HUES48 (cell line): ENCODE measurements at regions not wholly inside any gene's neighbourhood (a gene's known extent, or its start where the extent isn't known, plus 50 kb on each side); places are given as distances from the start of the nearest gene placed in this dataset.
"Not testable (repeated sequence)": the region's sequence is repeated elsewhere in the genome, so short reads cannot be mapped to it uniquely, and the experiment has no call there.

Experiments used
- H3K27ac ChIP-seq: one replicate; pipeline ENCODE4 v1.7.0; 2013; ENCODE audit warnings: low read depth, low read length, inconsistent platforms
- H3K27me3 ChIP-seq: 2 replicates; pipeline ENCODE4 v1.6.1; 2013; ENCODE audit warnings: mild to moderate bottlenecking, low read length; ENCODE audit not compliant: control insufficient read depth, insufficient read depth
- H3K36me3 ChIP-seq: 2 replicates; pipeline ENCODE4 v1.6.1; 2013; ENCODE audit warnings: low read length; ENCODE audit not compliant: control insufficient read depth, insufficient read depth
- H3K4me1 ChIP-seq: 2 replicates; pipeline ENCODE4 v1.6.1; 2013; ENCODE audit warnings: mild to moderate bottlenecking, low read length; ENCODE audit not compliant: control insufficient read depth, insufficient read depth
- H3K4me3 ChIP-seq: 2 replicates; pipeline ENCODE4 v1.5.1; 2013; ENCODE audit warnings: mild to moderate bottlenecking, low read depth, low read length
- H3K9ac ChIP-seq: 2 replicates; pipeline ENCODE4 v1.6.1; 2013; ENCODE audit warnings: mild to moderate bottlenecking, low read depth, low read length, moderate library complexity
- H3K9me3 ChIP-seq: 2 replicates; pipeline ENCODE4 v1.6.1; 2013; ENCODE audit warnings: low read length; ENCODE audit not compliant: control insufficient read depth, insufficient read depth

DNA sequence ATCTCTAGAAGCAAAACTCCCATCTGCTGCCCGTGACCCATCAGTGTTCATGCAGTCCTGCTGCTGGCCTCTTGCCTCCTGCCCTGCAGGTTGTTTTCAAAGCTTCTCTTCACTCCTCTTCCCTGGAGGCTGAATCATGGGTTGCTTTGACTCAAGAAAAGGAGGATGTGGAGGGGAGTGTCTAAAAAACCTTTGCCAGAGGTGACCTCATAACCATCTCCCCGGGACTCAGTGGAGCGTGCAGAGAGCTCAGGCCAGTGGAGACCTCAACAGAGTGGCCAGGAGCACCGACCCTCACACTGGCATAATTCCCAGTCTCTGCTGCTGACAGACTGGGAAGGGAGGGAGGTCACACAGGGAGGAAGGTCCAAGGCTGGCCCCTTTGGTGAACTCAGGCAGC lies 60.9 kb upstream of the ITGA11 start:
- no peaks in the 10 kb centered on the region for H3K27me3 ChIP-seq
- no peaks in the 10 kb centered on the region; the same call in 1 of the 2 replicates for H3K4me1 ChIP-seq
- no peak overlapping the region for H3K9ac ChIP-seq
- no peaks in the 10 kb centered on the region for H3K36me3 ChIP-seq
- no peak overlapping the region for H3K27ac ChIP-seq
- H3K9me3 ChIP-seq = 0 out of 2 replicates have a peak, but pooled peaks cover 2% of the 10 kb centered on the region
- H3K4me3 ChIP-seq = no peak overlapping the region

DNA sequence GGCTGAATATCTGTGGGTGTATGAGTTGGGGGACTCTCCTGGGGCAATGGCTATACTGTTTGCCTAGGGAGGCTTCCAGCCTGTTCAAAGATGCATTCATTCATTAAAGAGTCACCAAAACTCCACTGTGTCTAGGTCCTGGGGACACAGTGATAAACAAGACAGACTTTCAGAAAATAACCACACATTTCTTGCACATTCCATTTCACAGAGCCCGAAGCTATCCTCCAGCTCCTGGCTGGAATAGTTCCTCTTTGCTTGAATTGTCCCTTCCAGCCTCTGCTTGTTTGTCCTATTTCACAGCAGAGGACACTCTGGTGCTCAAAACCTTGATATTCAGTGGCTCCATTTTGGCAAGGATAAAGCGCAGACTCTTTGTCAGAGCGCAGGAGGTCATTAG lies 61.7 kb upstream of the ITGA11 start:
- H3K9me3 ChIP-seq = no peaks in the 10 kb centered on the region
- H3K27me3 ChIP-seq = no peaks in the 10 kb centered on the region
- H3K9ac ChIP-seq = no peak overlapping the region
- no peak overlapping the region for H3K4me3 ChIP-seq
- no peak overlapping the region for H3K27ac ChIP-seq
- H3K36me3 ChIP-seq = no peaks in the 10 kb centered on the region
- H3K4me1 ChIP-seq = no peaks in the 10 kb centered on the region; the same call in 1 of the 2 replicates

DNA sequence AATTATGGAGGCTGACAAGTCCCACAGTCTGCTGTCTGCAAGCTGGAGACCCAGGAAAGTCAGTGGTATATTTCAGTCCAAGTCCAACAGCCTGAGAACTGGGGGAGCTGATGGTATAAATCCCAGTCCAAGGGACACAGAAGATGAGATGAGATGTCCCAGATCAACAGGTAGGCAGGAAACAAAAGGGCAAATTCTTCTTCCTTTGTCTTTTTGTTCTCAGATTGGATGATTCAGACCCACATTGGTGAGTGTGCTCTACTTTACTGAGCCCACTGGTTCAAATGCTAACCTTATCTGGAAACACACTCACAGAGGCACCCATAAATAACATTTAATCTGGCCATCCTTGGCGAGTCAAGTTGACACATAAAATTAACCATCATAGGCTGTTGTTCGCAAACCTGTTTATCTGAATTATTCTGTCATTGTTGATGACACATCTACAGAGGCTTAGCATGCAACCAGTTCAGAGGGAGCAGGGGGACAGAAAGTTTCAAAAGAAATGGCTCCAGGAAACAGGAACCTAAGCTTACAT lies 62.7 kb upstream of the ITGA11 start:
- Histone ChIP-seq H3K27me3 (no peaks in the 10 kb centered on the region), H3K4me1 (no peaks in the 10 kb centered on the region), H3K4me3 (no peak overlapping the region), H3K27ac (no peak overlapping the region), H3K9ac (no peak overlapping the region), H3K36me3 (no peaks in the 10 kb centered on the region), H3K9me3 (no peaks in the 10 kb centered on the region)

DNA sequence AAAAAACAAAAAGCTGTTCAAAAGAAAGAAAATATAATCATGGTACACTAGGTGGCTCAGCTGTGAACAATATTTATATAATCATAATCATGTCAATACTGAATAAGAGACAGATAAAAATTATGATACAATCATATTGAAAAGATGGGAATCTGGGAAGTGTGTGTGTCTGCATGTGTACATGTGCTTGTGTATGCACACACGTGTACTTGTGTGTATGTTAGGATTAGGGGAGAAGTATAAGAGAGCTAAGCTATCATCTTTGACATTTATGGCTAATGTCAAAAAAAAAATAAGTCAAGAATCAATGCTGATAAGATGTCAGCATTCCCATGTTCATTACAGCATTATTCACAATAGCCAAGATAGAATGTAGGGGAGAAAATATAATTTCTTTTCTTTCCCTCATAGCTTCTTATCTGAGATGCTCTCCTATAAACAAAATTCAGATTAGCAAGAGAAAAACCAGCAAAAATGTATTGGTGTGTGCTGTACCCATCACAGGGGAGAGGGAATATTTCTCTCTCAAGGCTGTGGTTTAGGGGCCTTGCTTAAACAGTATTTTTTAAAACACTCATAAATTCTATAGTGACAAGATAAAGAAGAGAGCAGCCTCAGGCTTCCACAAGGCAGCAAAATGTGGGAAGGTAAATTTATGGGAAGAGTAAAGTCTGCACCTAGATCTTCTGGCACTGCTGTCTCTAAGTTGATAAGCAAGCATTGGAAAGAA lies 63.4 kb upstream of the ITGA11 start:
- Histone ChIP-seq H3K4me3 (no peak overlapping the region), H3K9ac (no peak overlapping the region), H3K36me3 (no peaks in the 10 kb centered on the region), H3K27me3 (no peaks in the 10 kb centered on the region), H3K4me1 (no peaks in the 10 kb centered on the region), H3K9me3 (no peaks in the 10 kb centered on the region), H3K27ac (no peak overlapping the region)

DNA sequence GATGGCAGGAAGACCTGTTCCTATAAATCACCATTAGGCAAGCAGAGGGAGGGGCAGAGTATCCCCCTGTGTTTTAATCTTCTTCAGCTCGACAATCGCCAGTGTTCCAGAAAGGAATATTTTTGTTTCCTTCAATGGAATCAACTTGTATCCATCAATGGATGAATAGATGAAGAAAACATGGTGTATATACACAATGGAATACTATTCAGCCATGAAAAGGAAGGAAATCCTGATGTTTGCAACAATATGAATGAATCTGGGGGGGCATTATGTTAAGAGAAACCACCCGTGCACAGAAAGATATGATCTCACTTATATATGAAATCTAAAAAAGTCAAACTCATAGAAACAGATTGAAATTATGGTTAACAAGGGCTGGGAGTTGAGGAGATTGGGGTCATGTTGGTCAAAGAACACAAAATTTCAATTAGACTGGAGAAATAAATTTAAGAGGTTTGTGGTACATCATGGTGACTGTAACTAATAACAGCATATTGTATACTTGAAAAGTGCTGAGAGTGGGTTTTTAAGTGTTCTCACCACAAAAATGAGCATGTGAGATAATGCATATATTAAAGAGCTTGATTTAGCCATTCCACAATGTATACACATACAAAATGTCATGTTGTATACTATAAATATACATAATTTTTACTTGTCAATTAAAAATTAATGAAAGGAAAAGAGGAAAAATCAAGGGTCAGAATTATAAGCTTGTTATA lies 64.2 kb upstream of the ITGA11 start:
- Histone ChIP-seq H3K36me3 (no peaks in the 10 kb centered on the region), H3K4me1 (no peaks in the 10 kb centered on the region), H3K27me3 (no peaks in the 10 kb centered on the region), H3K9me3 (no peaks in the 10 kb centered on the region), H3K4me3 (no peak overlapping the region), H3K27ac (no peak overlapping the region), H3K9ac (no peak overlapping the region)

DNA sequence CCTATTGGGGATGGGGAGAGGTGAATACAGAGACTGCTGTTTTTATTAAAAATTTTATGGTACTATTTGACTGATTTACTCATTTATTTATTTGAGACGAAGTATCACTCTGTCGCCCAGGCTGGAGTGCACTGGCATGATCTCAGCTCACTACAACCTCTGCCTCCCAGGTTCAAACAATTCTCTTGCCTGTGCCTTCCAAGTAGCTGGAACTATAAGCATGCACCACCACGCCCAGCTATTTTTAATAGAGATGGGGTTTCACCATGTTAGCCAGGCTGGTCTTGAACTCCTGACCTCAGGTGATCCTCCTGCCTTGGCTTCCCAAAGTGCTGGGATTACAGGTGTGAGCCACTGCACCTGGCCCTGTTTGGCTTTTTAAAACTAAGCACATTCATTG lies 64.8 kb upstream of the ITGA11 start:
- not testable (repeated sequence) for H3K36me3 ChIP-seq, H3K9ac ChIP-seq, H3K27ac ChIP-seq, H3K9me3 ChIP-seq, H3K4me1 ChIP-seq, H3K27me3 ChIP-seq, H3K4me3 ChIP-seq

DNA sequence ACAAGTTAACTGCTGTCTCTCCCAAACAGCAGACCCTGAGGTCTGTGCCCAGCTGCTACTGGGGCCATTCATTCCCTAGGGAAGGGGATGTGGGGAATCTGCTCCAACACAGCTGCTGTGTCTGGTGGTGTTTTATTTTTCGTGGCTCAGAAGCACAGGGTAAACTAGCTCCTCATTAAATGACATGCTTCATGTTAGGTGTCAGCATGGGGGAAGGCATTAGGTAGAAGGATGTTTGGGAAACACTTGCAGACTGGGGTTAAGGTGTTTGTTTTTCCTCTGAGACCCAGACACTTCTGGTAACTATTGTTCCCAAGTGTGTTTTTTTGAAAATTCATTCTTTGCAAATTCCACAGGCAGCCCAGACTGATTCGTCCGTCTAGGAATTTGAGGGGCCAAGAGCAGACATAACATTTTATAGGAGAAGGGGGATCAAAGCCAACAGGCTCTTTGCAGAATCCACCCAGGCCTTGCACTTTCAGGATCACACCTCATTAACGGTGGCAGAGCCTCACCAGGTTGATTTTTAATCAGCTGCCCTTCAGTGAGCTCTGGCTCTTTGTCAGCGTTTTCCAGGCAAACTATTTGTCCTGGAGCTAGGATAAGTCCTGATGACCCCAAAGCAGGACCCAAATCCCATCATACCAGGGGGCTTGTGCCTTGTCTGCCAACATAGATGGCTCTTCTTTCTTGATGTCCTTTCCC lies 65.4 kb upstream of the ITGA11 start:
- Histone ChIP-seq H3K9ac (no peak overlapping the region), H3K27me3 (no peaks in the 10 kb centered on the region), H3K4me3 (no peak overlapping the region), H3K36me3 (no peaks in the 10 kb centered on the region), H3K9me3 (no peaks in the 10 kb centered on the region), H3K27ac (no peak overlapping the region), H3K4me1 (no peaks in the 10 kb centered on the region)

DNA sequence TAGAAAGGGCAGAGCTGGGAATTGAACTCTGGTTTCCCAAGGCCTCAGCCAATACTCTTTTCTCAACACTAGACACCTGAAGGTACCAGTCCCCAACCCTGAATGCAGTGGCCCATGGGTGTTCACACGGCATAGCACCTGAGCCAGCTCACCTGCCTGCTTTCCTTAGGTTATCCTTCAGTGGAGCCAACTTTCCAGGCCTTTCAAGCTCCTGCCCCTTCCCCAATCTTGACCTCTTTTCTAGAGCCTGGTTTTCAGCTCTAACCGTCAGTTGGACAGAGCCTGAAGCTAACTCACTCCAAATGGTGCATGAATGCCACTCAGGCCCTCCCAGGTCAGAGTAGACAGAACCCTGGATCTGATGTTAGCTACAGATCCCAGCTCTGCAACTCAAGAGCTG lies 66.1 kb upstream of the ITGA11 start:
- Histone ChIP-seq H3K27me3 (no peaks in the 10 kb centered on the region), H3K9me3 (no peaks in the 10 kb centered on the region), H3K4me3 (no peak overlapping the region), H3K9ac (no peak overlapping the region), H3K36me3 (no peaks in the 10 kb centered on the region), H3K4me1 (no peaks in the 10 kb centered on the region), H3K27ac (no peak overlapping the region)

DNA sequence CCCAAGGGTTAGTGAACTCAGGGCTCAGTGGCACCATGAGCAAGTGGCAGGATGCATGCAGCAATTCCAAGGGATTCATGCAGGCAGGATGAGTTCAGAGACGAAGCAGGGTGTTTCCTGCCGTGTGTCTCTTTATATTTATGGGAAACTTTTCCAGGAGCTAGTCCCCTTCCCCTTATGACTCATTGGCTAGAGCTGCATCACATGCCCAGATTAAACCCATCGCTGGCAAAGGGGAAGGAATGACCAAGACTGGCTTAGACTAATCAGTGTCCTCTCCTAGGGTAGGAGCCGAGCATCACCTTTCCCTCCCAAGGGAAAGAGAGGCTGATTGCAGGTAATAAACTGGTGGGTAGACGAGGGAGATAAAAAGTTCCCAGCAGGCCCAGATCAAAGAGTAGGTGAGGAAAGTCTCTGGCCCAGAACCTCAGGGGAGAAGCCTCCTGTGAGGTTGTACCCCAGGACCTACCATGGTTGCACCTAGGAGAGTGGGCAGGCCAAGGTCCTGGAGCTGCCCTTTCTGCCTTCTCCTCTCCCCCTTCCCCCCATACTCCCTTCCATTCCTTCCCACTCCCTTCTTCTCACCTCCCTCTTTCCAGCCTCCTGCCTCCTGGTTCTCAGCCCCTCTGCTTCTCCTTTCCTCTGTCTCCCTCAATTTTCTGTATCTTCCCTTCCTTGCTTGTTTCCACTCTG lies 67.8 kb upstream of the ITGA11 start:
- Histone ChIP-seq H3K4me3 (no peak overlapping the region), H3K4me1 (no peaks in the 10 kb centered on the region), H3K36me3 (no peaks in the 10 kb centered on the region), H3K27me3 (no peaks in the 10 kb centered on the region), H3K9me3 (no peaks in the 10 kb centered on the region), H3K27ac (no peak overlapping the region), H3K9ac (no peak overlapping the region)

DNA sequence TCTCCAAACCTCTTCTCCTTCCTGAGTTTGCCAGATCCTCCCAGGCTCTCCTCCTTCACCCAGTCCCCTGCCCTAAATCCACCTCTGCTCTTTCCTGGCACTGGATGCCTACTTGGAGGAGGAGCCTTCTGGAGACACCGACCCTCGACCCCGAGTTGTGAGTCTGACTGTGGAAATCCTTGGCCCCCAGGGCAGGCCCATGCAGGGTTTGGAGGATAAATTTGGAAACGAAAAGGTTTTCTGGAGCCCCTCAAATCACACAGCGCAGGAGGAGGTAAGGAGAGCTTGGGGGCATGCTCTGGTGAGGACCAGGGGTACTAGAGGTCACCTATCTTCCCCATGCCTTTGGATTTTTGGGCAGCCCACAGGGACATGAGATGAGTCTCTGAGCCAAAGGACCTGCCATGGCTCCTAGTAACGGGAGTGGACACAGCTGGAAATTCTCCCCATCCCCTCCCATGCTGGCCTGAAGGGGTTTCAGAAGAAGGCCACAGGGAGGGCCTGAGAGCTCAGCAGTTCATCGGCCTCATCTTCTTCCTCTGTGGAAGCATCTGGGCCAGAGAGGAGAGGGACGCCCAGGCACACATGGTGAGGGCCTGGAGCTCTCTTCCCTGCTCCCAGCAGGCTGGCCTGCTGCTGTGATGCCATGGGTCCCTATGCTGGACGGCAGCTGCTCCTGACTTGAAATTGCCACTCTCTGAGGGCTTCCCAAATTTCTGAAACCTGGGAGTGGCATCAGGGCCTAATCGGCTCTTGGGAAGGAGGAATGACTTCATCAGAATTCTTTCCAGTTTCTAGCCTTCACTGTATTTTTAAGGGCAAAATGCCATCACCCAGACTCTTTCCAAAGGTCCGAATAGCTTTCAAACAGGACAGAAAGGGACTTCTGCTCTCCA lies 68.6 kb upstream of the ITGA11 start:
- no peak overlapping the region for H3K27ac ChIP-seq
- H3K36me3 ChIP-seq = no peaks in the 10 kb centered on the region
- H3K4me3 ChIP-seq = no peak overlapping the region
- H3K9me3 ChIP-seq = no peaks in the 10 kb centered on the region
- no peaks in the 10 kb centered on the region for H3K27me3 ChIP-seq
- H3K4me1 ChIP-seq = no peaks in the 10 kb centered on the region
- no peak overlapping the region for H3K9ac ChIP-seq
